ENCODE measurements at regions not wholly inside any gene's neighbourhood (a gene's known extent, or its start where the extent isn't known, plus 50 kb on each side); places are given as distances from the start of the nearest gene placed in this dataset.

GRCh38 chr17:22692066-22692805 is 999.9 kb downstream of the KCNJ18 start:
- TF ChIP-seq POLR2A (conservative IDR thresholded peaks at IDR 0.05), result no peak
- no peak for TF ChIP-seq TAF1 (IDR thresholded peaks at IDR 0.05; ENCODE audit: control insufficient read depth, extremely low read depth, insufficient read depth, low read length, severe bottlenecking)
- TF ChIP-seq SP1 (CRISPR knock-in tag; IDR thresholded peaks at IDR 0.05), result no peak
- no peak for TF ChIP-seq POLR2AphosphoS5 (IDR thresholded peaks at IDR 0.05; ENCODE audit: control insufficient read depth, insufficient read depth, low read depth, low read length)
- TF ChIP-seq, protein P1, sequence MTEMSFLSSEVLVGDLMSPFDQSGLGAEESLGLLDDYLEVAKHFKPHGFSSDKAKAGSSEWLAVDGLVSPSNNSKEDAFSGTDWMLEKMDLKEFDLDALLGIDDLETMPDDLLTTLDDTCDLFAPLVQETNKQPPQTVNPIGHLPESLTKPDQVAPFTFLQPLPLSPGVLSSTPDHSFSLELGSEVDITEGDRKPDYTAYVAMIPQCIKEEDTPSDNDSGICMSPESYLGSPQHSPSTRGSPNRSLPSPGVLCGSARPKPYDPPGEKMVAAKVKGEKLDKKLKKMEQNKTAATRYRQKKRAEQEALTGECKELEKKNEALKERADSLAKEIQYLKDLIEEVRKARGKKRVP (CRISPR knock-in tag; IDR thresholded peaks at IDR 0.05), result no peak
